ENCODE measurements at regions not wholly inside any gene's neighbourhood (a gene's known extent, or its start where the extent isn't known, plus 50 kb on each side); places are given as distances from the start of the nearest gene placed in this dataset.

DNA sequence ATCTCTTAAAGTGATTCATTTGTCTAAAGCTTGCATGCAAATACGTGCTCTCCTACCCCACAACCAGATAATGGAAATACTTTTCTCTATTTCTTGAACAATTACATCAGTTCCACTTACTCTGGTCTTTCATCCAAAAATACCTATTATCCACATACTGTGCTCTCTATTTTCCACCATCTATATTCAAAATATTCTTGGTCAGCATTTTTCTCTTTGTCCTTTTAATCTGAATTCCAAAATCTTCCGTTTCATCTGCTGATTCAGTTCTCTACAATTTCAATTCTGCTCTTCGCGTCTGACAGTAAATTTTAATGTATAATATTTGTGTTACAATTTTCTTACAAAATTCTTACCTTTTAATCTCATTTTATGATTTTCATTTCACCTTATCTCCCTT, 110.3 kb downstream of the ZNF648 start:
- no peak for TF ChIP-seq CTCF (IDR thresholded peaks at IDR 0.05 in 2 of 3, conservative IDR thresholded peaks at IDR 0.05 in 1 of 3; ENCODE audit: borderline replicate concordance in 1 of 3, insufficient read depth in 1 of 3, low read depth in 2 of 3, low read length in 2 of 3)
- TF ChIP-seq POLR2A (IDR thresholded peaks at IDR 0.05; ENCODE audit: borderline replicate concordance, extremely low read depth, insufficient read depth, insufficient read length) = no peak
- TF ChIP-seq, protein P1, sequence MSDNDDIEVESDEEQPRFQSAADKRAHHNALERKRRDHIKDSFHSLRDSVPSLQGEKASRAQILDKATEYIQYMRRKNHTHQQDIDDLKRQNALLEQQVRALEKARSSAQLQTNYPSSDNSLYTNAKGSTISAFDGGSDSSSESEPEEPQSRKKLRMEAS (IDR thresholded peaks at IDR 0.05) = no peak
- no peak for TF ChIP-seq CEBPB (IDR thresholded peaks at IDR 0.05; ENCODE audit: low read depth)
- TF ChIP-seq, protein P2, sequence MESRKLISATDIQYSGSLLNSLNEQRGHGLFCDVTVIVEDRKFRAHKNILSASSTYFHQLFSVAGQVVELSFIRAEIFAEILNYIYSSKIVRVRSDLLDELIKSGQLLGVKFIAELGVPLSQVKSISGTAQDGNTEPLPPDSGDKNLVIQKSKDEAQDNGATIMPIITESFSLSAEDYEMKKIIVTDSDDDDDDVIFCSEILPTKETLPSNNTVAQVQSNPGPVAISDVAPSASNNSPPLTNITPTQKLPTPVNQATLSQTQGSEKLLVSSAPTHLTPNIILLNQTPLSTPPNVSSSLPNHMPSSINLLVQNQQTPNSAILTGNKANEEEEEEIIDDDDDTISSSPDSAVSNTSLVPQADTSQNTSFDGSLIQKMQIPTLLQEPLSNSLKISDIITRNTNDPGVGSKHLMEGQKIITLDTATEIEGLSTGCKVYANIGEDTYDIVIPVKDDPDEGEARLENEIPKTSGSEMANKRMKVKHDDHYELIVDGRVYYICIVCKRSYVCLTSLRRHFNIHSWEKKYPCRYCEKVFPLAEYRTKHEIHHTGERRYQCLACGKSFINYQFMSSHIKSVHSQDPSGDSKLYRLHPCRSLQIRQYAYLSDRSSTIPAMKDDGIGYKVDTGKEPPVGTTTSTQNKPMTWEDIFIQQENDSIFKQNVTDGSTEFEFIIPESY (IDR thresholded peaks at IDR 0.05; ENCODE audit: extremely low read depth, insufficient replicate concordance, low read length) = no peak
- TF ChIP-seq EZH2 (IDR thresholded peaks at IDR 0.05) = no peak
- no peak for TF ChIP-seq SIN3A (IDR thresholded peaks at IDR 0.05; ENCODE audit: low read depth)
